Endothelial cell of umbilical vein (primary cell): ENCODE measurements at regions not wholly inside any gene's neighbourhood (a gene's known extent, or its start where the extent isn't known, plus 50 kb on each side); places are given as distances from the start of the nearest gene placed in this dataset.

Source experiments
- CTCF ChIP-seq, 2 donors: IDR thresholded peaks; 1 replicate in 1 of 2; 2 replicates in 1 of 2; pipeline ENCODE4 v1.5.1; 2011; ENCODE audit warnings: low read length in 2 of 2, mild to moderate bottlenecking in 2 of 2, moderate library complexity in 2 of 2, control low read depth in 1 of 2, inconsistent platforms in 1 of 2, low read depth in 1 of 2; ENCODE audit not compliant: insufficient read depth in 1 of 2; ENCODE audit errors: extremely low read depth in 1 of 2
- GATA2 ChIP-seq: IDR thresholded peaks from 2 replicates; pipeline ENCODE4 v1.7.0; 2011; ENCODE audit warnings: low read depth, mild to moderate bottlenecking, moderate library complexity, mixed read lengths, low read length; ENCODE audit not compliant: insufficient read length, insufficient read depth

DNA sequence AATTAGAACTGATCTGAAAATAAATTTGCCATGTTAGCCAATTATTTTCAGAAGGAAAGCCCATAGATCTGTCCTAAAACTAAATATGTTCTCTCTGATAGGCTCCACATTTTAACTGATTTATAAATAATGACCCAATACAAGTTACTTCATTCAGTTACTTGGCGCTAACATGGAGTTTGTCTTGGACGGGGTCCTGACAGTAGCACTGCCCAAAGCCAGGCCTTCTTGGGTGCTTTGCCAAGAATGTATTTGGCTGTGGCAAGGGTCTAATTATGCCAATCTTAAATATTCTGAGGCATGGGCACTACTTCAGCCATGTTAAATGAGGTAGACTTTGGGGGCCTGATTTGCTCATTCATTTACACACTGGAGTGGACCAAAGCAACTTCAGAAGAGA lies 135.0 kb upstream of the PKDCC start:
- TF ChIP-seq CTCF (IDR thresholded peaks at IDR 0.05; ENCODE audit: extremely low read depth in 1 of 2, insufficient read depth in 1 of 2, low read depth in 1 of 2, low read length in 2 of 2): no peak
- TF ChIP-seq GATA2: no peak
